Astrocyte of the cerebellum (primary cell): ENCODE measurements at regions not wholly inside any gene's neighbourhood (a gene's known extent, or its start where the extent isn't known, plus 50 kb on each side); places are given as distances from the start of the nearest gene placed in this dataset.

Source experiments
- DNase-seq: peaks from one replicate; pipeline ENCODE4 v3.0.0-alpha.2; 2011; ENCODE audit warnings: low read depth
- H3K4me3 ChIP-seq: 2 replicates; pipeline ENCODE4 v1.5.1; 2011; ENCODE audit warnings: mild to moderate bottlenecking, low read depth, low read length, moderate library complexity
- CTCF ChIP-seq: IDR thresholded peaks from 2 replicates; pipeline ENCODE4 v1.5.1; 2012; ENCODE audit warnings: low read length, low read depth, moderate library complexity, mild to moderate bottlenecking; ENCODE audit errors: missing control alignments
- in situ Hi-C: cut with HindIII; loops from 2 replicates; pipeline ENCODE4 v1.10.0; 2017; ENCODE audit warnings: low sequenced_read_pairs

GRCh38 chr14:71363946-71364925 is 457.0 kb downstream of the PCNX1 start:
- in situ Hi-C loops = loop anchor here (5.0 kb wide), 1 partner anchor 33 kb away; no protein-coding TSS in a partner anchor
- no peak for DNase-seq
- no peak overlapping the region for H3K4me3 ChIP-seq
- no peak for TF ChIP-seq CTCF

GRCh38 chr14:71365361-71365760 is 458.1 kb downstream of the PCNX1 start:
- no peak for DNase-seq
- no peak for TF ChIP-seq CTCF
- no peak overlapping the region for H3K4me3 ChIP-seq
- in situ Hi-C loops = no loop called here

- TF ChIP-seq CTCF = no peak
Measured at GRCh38 chr14:71366861-71367260, 459.6 kb downstream of the PCNX1 start.

GRCh38 chr14:71371711-71372396 is 464.6 kb downstream of the PCNX1 start:
- no peak for TF ChIP-seq CTCF
- H3K4me3 ChIP-seq = no peak overlapping the region
- in situ Hi-C loops = no loop called here
- DNase-seq = no peak

More at GRCh38 chr14:71366861-71367260, 459.6 kb downstream of the PCNX1 start:
- no peak for DNase-seq
- H3K4me3 ChIP-seq = no peak overlapping the region
- in situ Hi-C loops = no loop called here

GRCh38 chr14:71372411-71372838 is 465.2 kb downstream of the PCNX1 start:
- H3K4me3 ChIP-seq = no peak overlapping the region
- in situ Hi-C loops = no loop called here

GRCh38 chr14:71373773-71374172 is 466.5 kb downstream of the PCNX1 start:
- TF ChIP-seq CTCF = no peak
- no peak for DNase-seq

More at GRCh38 chr14:71372411-71372838, 465.2 kb downstream of the PCNX1 start:
- TF ChIP-seq CTCF = no peak
- DNase-seq = no peak

More at GRCh38 chr14:71373773-71374172, 466.5 kb downstream of the PCNX1 start:
- in situ Hi-C loops = no loop called here
- H3K4me3 ChIP-seq = no peak overlapping the region
